ENCODE measurements at regions not wholly inside any gene's neighbourhood (a gene's known extent, or its start where the extent isn't known, plus 50 kb on each side); places are given as distances from the start of the nearest gene placed in this dataset.

DNA sequence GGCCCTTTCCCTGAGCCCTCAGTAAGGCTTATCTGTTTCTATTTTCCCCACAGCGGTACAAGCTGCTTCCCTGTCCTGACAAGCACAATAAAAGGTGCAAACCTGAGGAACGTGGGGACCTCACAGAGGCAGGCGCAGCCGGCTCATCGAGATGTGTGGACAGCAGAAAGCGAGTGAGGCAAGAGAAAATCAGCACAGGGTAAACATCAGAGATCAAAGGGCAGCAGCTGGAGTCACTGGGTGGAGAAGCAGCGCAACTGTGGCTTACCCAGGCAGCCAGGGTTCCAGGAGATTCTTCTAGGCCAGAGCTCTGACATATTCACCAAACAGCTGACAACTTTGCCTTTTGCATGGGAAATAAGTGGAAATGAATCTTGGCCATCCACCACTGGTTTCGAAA is 212.6 kb downstream of the WDR11 start:
- WGBS (ENCODE audit: insufficient coverage, insufficient replicate concordance, low lambda C conversion rate, missing lambda C conversion rate): 7% methylated on average over 8 of the region's 8 CpGs
- CTCF ChIA-PET: no interaction called here

More for the DNA sequence above, 212.6 kb downstream of the WDR11 start:
- no peak for DNase-seq (ENCODE audit: low read depth, low spot score)
- Histone ChIP-seq H3K27me3 (replicated peaks in 1 of 2; ENCODE audit: control insufficient read depth in 2 of 2, insufficient read depth in 2 of 2, low read length in 1 of 2) (no peaks in the 10 kb centered on the region), H3K9ac (ENCODE audit: control insufficient read depth, insufficient read depth, low read length) (no peak overlapping the region), H3K27ac (ENCODE audit: control insufficient read depth, insufficient read depth) (no peak overlapping the region), H3K4me1 (ENCODE audit: control insufficient read depth, insufficient read depth, low read length) (no peaks in the 10 kb centered on the region), H4K20me1 (ENCODE audit: control insufficient read depth, insufficient read depth) (no peaks in the 10 kb centered on the region; the same call in 1 of the 2 replicates), H3K9me3 (replicated peaks; ENCODE audit: control insufficient read depth, insufficient read depth, low read length) (no peaks in the 10 kb centered on the region; the same call in 2 of the 3 replicates), H3K36me3 (ENCODE audit: control insufficient read depth in 2 of 2, insufficient read depth in 2 of 2, low read length in 1 of 2) (no peaks in the 10 kb centered on the region), H2AFZ (ENCODE audit: control insufficient read depth, low read depth, low read length) (no peak overlapping the region), H3K4me3 (no peak overlapping the region), H3K79me2 (ENCODE audit: control insufficient read depth, insufficient read depth, low read length) (no peaks in the 10 kb centered on the region), H3K4me2 (ENCODE audit: control insufficient read depth, insufficient read depth) (no peak overlapping the region)
- no TSS peak for BruUV-seq (replicated peaks)
- RAD21 ChIA-PET (ENCODE audit: unreplicated experiment): no interaction called here
- no peak for ATAC-seq
- no peak for FAIRE-seq
- POLR2A ChIA-PET: no interaction called here
- SMC1A ChIA-PET (ENCODE audit: uncharacterized antibody, unreplicated experiment): no interaction called here
- intact Hi-C loops (cut with micrococcal nuclease; ENCODE audit: unreplicated experiment): no loop called here
- in situ Hi-C loops (cut with MboI): no loop called here
- TF ChIP-seq, protein P1, sequence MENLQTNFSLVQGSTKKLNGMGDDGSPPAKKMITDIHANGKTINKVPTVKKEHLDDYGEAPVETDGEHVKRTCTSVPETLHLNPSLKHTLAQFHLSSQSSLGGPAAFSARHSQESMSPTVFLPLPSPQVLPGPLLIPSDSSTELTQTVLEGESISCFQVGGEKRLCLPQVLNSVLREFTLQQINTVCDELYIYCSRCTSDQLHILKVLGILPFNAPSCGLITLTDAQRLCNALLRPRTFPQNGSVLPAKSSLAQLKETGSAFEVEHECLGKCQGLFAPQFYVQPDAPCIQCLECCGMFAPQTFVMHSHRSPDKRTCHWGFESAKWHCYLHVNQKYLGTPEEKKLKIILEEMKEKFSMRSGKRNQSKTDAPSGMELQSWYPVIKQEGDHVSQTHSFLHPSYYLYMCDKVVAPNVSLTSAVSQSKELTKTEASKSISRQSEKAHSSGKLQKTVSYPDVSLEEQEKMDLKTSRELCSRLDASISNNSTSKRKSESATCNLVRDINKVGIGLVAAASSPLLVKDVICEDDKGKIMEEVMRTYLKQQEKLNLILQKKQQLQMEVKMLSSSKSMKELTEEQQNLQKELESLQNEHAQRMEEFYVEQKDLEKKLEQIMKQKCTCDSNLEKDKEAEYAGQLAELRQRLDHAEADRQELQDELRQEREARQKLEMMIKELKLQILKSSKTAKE (IDR thresholded peaks at IDR 0.05; ENCODE audit: low read depth, poor library complexity, severe bottlenecking): no peak
- TF ChIP-seq WRNIP1 (IDR thresholded peaks at IDR 0.05; ENCODE audit: borderline replicate concordance, low read depth, low read length) (no peak), RB1 (IDR thresholded peaks at IDR 0.05; ENCODE audit: borderline replicate concordance) (no peak), POU2F2 (IDR thresholded peaks at IDR 0.05; ENCODE audit: borderline replicate concordance, low read depth, low read length) (no peak), JUND (IDR thresholded peaks at IDR 0.05; ENCODE audit: low read depth, low read length) (no peak), GABPA (IDR thresholded peaks at IDR 0.05; ENCODE audit: low read depth) (no peak)
- TF ChIP-seq, protein P2, sequence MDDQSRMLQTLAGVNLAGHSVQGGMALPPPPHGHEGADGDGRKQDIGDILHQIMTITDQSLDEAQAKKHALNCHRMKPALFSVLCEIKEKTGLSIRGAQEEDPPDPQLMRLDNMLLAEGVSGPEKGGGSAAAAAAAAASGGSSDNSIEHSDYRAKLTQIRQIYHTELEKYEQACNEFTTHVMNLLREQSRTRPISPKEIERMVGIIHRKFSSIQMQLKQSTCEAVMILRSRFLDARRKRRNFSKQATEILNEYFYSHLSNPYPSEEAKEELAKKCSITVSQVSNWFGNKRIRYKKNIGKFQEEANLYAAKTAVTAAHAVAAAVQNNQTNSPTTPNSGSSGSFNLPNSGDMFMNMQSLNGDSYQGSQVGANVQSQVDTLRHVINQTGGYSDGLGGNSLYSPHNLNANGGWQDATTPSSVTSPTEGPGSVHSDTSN (IDR thresholded peaks at IDR 0.05; ENCODE audit: insufficient replicate concordance, low read depth, low read length): no peak
- TF ChIP-seq, protein P3, sequence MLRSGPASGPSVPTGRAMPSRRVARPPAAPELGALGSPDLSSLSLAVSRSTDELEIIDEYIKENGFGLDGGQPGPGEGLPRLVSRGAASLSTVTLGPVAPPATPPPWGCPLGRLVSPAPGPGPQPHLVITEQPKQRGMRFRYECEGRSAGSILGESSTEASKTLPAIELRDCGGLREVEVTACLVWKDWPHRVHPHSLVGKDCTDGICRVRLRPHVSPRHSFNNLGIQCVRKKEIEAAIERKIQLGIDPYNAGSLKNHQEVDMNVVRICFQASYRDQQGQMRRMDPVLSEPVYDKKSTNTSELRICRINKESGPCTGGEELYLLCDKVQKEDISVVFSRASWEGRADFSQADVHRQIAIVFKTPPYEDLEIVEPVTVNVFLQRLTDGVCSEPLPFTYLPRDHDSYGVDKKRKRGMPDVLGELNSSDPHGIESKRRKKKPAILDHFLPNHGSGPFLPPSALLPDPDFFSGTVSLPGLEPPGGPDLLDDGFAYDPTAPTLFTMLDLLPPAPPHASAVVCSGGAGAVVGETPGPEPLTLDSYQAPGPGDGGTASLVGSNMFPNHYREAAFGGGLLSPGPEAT (IDR thresholded peaks at IDR 0.05; ENCODE audit: low read depth): no peak

Data from GM12878 (cell line).